ENCODE measurements at regions not wholly inside any gene's neighbourhood (a gene's known extent, or its start where the extent isn't known, plus 50 kb on each side); places are given as distances from the start of the nearest gene placed in this dataset.

- peaks cover 7% of the 10 kb centered on the region for H3K4me1 Mint-ChIP-seq (ENCODE audit: low read depth)
- H3K9me3 Mint-ChIP-seq (ENCODE audit: low read depth), result no peaks in the 10 kb centered on the region
- H3K36me3 Mint-ChIP-seq (ENCODE audit: insufficient read depth), result no peaks in the 10 kb centered on the region
- no peak for DNase-seq (ENCODE audit: low spot score, unreplicated experiment)
- peaks cover 2% of the 10 kb centered on the region for H3K27me3 Mint-ChIP-seq
- H3K27ac Mint-ChIP-seq, result no peak overlapping the region
- TF ChIP-seq CTCF (IDR thresholded peaks at IDR 0.05; ENCODE audit: unreplicated experiment), result no peak
- no peak overlapping the region for H3K4me3 Mint-ChIP-seq (ENCODE audit: low read depth)
Observed at GRCh38 chr2:62291052-62291451, 95.1 kb downstream of the B3GNT2 start.

GRCh38 chr2:62287899-62288880 is 92.3 kb downstream of the B3GNT2 start:
- no peaks in the 10 kb centered on the region for H3K4me1 Mint-ChIP-seq (ENCODE audit: low read depth)
- TF ChIP-seq CTCF (IDR thresholded peaks at IDR 0.05; ENCODE audit: unreplicated experiment), result no peak
- DNase-seq (ENCODE audit: low spot score, unreplicated experiment), result no peak
- peaks cover 9% of the 10 kb centered on the region for H3K9me3 Mint-ChIP-seq (ENCODE audit: low read depth)
- H3K27me3 Mint-ChIP-seq, result no peaks in the 10 kb centered on the region
- no peak overlapping the region for H3K27ac Mint-ChIP-seq
- H3K4me3 Mint-ChIP-seq (ENCODE audit: low read depth), result no peak overlapping the region
- H3K36me3 Mint-ChIP-seq (ENCODE audit: insufficient read depth), result peaks cover 2% of the 10 kb centered on the region

DNA sequence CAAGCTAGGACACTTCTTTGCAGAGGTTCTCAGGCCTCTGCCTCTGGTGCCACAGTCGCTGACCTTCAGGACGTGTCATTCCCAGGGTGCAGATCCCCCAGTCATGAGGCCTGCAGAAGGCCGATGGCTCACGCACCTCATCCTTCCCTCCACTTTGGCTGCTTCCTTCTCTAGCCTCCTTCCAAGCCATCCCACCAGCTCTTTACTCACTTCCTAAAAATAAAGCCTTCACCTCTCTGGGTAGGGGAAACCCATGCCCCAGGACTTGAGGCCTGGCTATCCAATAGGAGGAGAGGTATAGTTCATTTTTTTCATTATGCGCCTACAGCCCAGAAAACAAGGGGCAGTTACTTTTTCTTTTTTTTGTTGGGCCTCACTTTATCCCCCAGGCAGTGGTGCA is 91.4 kb downstream of the B3GNT2 start:
- Mint-ChIP-seq H3K27me3 (no peaks in the 10 kb centered on the region), H3K9me3 (ENCODE audit: low read depth) (peaks cover 9% of the 10 kb centered on the region), H3K4me1 (ENCODE audit: low read depth) (no peaks in the 10 kb centered on the region), H3K4me3 (ENCODE audit: low read depth) (no peak overlapping the region), H3K36me3 (ENCODE audit: insufficient read depth) (peaks cover 2% of the 10 kb centered on the region), H3K27ac (no peak overlapping the region)
- TF ChIP-seq CTCF (IDR thresholded peaks at IDR 0.05; ENCODE audit: unreplicated experiment), result no peak
- no peak for DNase-seq (ENCODE audit: low spot score, unreplicated experiment)

DNA sequence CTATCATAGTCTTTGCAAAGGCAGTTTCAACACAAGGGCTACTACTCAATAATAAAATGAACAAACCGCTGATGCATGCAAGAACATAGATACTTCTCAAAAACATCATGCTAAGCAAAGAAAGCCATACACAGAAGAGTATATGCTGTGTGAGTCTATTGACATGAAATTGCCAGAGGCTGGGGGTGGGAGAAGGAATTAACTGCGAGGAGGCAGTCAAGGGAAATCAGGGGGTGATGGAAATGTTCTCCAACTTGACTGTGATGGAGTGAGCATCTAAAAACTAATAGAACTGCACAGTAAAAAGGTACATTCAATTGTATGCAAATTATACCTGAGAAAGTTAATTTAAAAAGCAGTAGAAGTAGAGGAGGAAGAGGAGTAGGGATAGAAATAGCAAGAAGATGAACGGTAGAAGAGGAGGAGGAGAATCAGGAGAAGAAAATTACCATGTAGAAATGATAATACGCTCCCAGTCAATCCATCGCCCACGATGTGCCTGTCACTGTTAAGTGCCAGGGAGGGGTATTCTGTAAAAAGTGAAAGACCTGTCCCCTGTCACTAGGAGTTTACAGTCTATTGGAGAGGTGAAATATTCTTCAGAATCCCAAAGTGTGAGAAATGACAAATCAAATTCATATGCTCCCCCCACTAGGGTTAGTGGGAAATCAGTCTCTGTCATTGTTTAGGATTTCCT is 90.3 kb downstream of the B3GNT2 start:
- H3K36me3 Mint-ChIP-seq (ENCODE audit: insufficient read depth), result peaks cover 2% of the 10 kb centered on the region
- H3K4me3 Mint-ChIP-seq (ENCODE audit: low read depth), result no peak overlapping the region
- H3K4me1 Mint-ChIP-seq (ENCODE audit: low read depth), result no peaks in the 10 kb centered on the region
- H3K9me3 Mint-ChIP-seq (ENCODE audit: low read depth), result peaks cover 9% of the 10 kb centered on the region
- no peak overlapping the region for H3K27ac Mint-ChIP-seq
- no peaks in the 10 kb centered on the region for H3K27me3 Mint-ChIP-seq
- no peak for DNase-seq (ENCODE audit: low spot score, unreplicated experiment)
- no peak for TF ChIP-seq CTCF (IDR thresholded peaks at IDR 0.05; ENCODE audit: unreplicated experiment)

GRCh38 chr2:62284980-62285379 is 89.1 kb downstream of the B3GNT2 start:
- Mint-ChIP-seq H3K4me3 (ENCODE audit: low read depth) (no peak overlapping the region), H3K4me1 (ENCODE audit: low read depth) (no peaks in the 10 kb centered on the region), H3K27ac (no peak overlapping the region), H3K36me3 (ENCODE audit: insufficient read depth) (peaks cover 2% of the 10 kb centered on the region), H3K27me3 (no peaks in the 10 kb centered on the region), H3K9me3 (ENCODE audit: low read depth) (peaks cover 9% of the 10 kb centered on the region)
- no peak for TF ChIP-seq CTCF (IDR thresholded peaks at IDR 0.05; ENCODE audit: unreplicated experiment)
- no peak for DNase-seq (ENCODE audit: low spot score, unreplicated experiment)
